WTC11 (cell line): ENCODE measurements at regions not wholly inside any gene's neighbourhood (a gene's known extent, or its start where the extent isn't known, plus 50 kb on each side); places are given as distances from the start of the nearest gene placed in this dataset.

Source experiments
- ATAC-seq: fragments of 200-7000 bp; cut with Tn5 transposase; 2 replicates; pipeline ENCODE4 v1.10.0; 2021; ENCODE audit warnings: mild to moderate bottlenecking, moderate library complexity
- CTCF ChIA-PET: fragments of 300-600 bp; sonication (Branson Sonifier 250); formaldehyde crosslinking; loops from one replicate; lab custom pipeline; 2021; ENCODE audit warnings: antibody characterized with exemption; lab: Charles Lee
- POLR2A ChIA-PET: fragments of 350-600 bp; sonication (Branson Sonifier 250); formaldehyde crosslinking; loops from one replicate; lab custom pipeline; 2021; ENCODE audit warnings: antibody characterized with exemption; lab: Charles Lee
- DNase-seq: peaks from one replicate; pipeline ENCODE4 v3.0.0; 2021; ENCODE audit warnings: low spot score
- H3K27ac Mint-ChIP-seq: 2 replicates; pipeline ENCODE4 v1.8.0; 2021; ENCODE audit warnings: mixed read lengths
- H3K27me3 Mint-ChIP-seq: 2 replicates; pipeline ENCODE4 v1.8.0; 2021; ENCODE audit warnings: low read depth, mild to moderate bottlenecking, moderate library complexity, mixed read lengths
- H3K36me3 Mint-ChIP-seq: 2 replicates; pipeline ENCODE4 v1.8.0; 2021; ENCODE audit warnings: mixed read lengths
- H3K4me1 Mint-ChIP-seq: 2 replicates; pipeline ENCODE4 v1.8.0; 2022; ENCODE audit warnings: mixed read lengths
- H3K4me3 Mint-ChIP-seq: 2 replicates; pipeline ENCODE4 v1.8.0; 2021; ENCODE audit warnings: mild to moderate bottlenecking, moderate library complexity, mixed read lengths
- H3K9me3 Mint-ChIP-seq: 2 replicates; pipeline ENCODE4 v1.8.0; 2021; ENCODE audit warnings: mixed read lengths
- ARID4B ChIP-seq: sonication (generic); formaldehyde crosslinking; IDR thresholded peaks from 2 replicates; pipeline ENCODE4 v1.8.0; 2023; ENCODE audit warnings: missing genetic modification reagents, mild to moderate bottlenecking, borderline replicate concordance
- EMX1 ChIP-seq: fragments of 250-450 bp; sonication (Bioruptor Pico); IDR thresholded peaks from 2 replicates; pipeline ENCODE4 v1.8.0; 2021; ENCODE audit warnings: mild to moderate bottlenecking
- ETV6 ChIP-seq: sonication (generic); formaldehyde crosslinking; IDR thresholded peaks from 2 replicates; pipeline ENCODE4 v1.8.1; 2022; ENCODE audit warnings: mild to moderate bottlenecking, missing genetic modification reagents
- FOXP1 ChIP-seq: sonication (generic); formaldehyde crosslinking; IDR thresholded peaks from 2 replicates; pipeline ENCODE4 v1.8.0; 2022; ENCODE audit warnings: missing genetic modification reagents, mild to moderate bottlenecking, moderate library complexity, borderline replicate concordance
- GRHL2 ChIP-seq: fragments of 250-450 bp; sonication (Bioruptor Pico); IDR thresholded peaks from 2 replicates; pipeline ENCODE4 v1.8.0; 2022; ENCODE audit warnings: mild to moderate bottlenecking, moderate library complexity; ENCODE audit not compliant: insufficient replicate concordance, severe bottlenecking
- JAZF1 ChIP-seq: fragments of 250-450 bp; sonication (Bioruptor Pico); IDR thresholded peaks from 2 replicates; pipeline ENCODE4 v1.9.0; 2021; ENCODE audit warnings: moderate library complexity, mild to moderate bottlenecking, inconsistent platforms
- MAX ChIP-seq: sonication (generic); formaldehyde crosslinking; IDR thresholded peaks from 2 replicates; pipeline ENCODE4 v1.8.0; 2022; ENCODE audit warnings: mild to moderate bottlenecking, missing genetic modification reagents
- NFYB ChIP-seq: sonication (generic); formaldehyde crosslinking; conservative IDR thresholded peaks from 2 replicates; pipeline ENCODE4 v1.8.0; 2022; ENCODE audit warnings: low read depth, missing genetic modification reagents
- PRRX2 ChIP-seq: fragments of 250-450 bp; sonication (Bioruptor Pico); IDR thresholded peaks from 2 replicates; pipeline ENCODE4 v1.8.0; 2021; ENCODE audit warnings: mild to moderate bottlenecking
- STAT6 ChIP-seq: sonication (generic); formaldehyde crosslinking; conservative IDR thresholded peaks from 2 replicates; pipeline ENCODE4 v1.8.1; 2023; ENCODE audit warnings: mild to moderate bottlenecking, low read depth, missing genetic modification reagents, moderate library complexity
- TCF7 ChIP-seq: sonication (generic); formaldehyde crosslinking; IDR thresholded peaks from 2 replicates; pipeline ENCODE4 v1.8.0; 2022; ENCODE audit warnings: mild to moderate bottlenecking, low read depth, missing genetic modification reagents, moderate library complexity
- ZNF121 ChIP-seq: sonication (generic); formaldehyde crosslinking; IDR thresholded peaks from 2 replicates; pipeline ENCODE4 v1.8.0; 2023; ENCODE audit warnings: missing genetic modification reagents
- ZNF219 ChIP-seq: sonication (generic); formaldehyde crosslinking; IDR thresholded peaks from 2 replicates; pipeline ENCODE4 v1.8.0; 2023; ENCODE audit warnings: missing genetic modification reagents, mild to moderate bottlenecking, borderline replicate concordance
- ZNF232 ChIP-seq: sonication (generic); formaldehyde crosslinking; IDR thresholded peaks from 2 replicates; pipeline ENCODE4 v1.8.0; 2022; ENCODE audit warnings: mild to moderate bottlenecking, missing genetic modification reagents
- ZNF423 ChIP-seq: fragments of 250-450 bp; sonication (Bioruptor Pico); IDR thresholded peaks from 2 replicates; pipeline ENCODE4 v2.1.2; 2022; ENCODE audit warnings: mild to moderate bottlenecking, moderate library complexity
- TF ChIP-seq, protein P1 (sequence below): sonication (generic); formaldehyde crosslinking; IDR thresholded peaks from 2 replicates; pipeline ENCODE4 v1.8.1; 2023; ENCODE audit warnings: mild to moderate bottlenecking, moderate library complexity, missing genetic modification reagents
- TF ChIP-seq, protein P2 (sequence below): sonication (generic); formaldehyde crosslinking; IDR thresholded peaks from 2 replicates; pipeline ENCODE4 v1.8.0; 2022; ENCODE audit warnings: mild to moderate bottlenecking, missing genetic modification reagents
- TF ChIP-seq, protein P3 (sequence below): fragments of 250-450 bp; sonication (Bioruptor Pico); IDR thresholded peaks from 2 replicates; pipeline ENCODE4 v2.1.2; 2022; ENCODE audit warnings: mild to moderate bottlenecking, moderate library complexity

DNA sequence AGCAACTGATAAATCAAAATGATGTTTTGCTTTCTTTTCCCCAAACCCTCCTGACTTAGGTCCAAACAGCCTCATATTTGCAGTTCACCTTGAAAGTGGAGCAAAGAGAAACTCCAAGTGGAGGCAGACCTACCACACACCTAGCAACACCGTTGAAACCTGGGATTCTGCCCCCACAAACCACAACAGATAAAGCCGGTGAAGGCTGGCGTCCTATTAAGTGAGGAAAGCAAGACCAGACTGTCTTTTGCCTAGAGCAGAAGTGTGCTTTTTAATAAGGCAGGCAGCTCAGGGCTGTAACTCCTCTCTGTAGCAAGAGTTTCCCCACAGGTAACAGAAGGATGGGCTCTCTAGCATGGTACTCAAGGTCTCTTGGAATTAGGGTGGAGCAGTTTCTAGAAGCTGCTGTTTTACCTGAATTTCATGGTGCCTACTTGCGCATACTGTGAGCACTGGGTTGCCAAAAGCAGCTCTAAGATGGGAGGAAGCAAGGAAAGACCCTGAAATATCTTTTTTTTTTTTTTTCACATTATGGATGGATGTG is 336.9 kb downstream of the BCL11A start:
- ATAC-seq (no peak), DNase-seq (no peak)
- Mint-ChIP-seq H3K4me3 (no peak overlapping the region), H3K4me1 (peaks cover 30% of the 10 kb centered on the region), H3K36me3 (no peaks in the 10 kb centered on the region), H3K9me3 (no peaks in the 10 kb centered on the region), H3K27ac (no peak overlapping the region), H3K27me3 (peaks cover 4% of the 10 kb centered on the region; the same call in 1 of the 2 replicates)
- no peak for TF ChIP-seq PRRX2
- TF ChIP-seq EMX1 (CRISPR knock-in tag) = no peak
- TF ChIP-seq, protein P1, sequence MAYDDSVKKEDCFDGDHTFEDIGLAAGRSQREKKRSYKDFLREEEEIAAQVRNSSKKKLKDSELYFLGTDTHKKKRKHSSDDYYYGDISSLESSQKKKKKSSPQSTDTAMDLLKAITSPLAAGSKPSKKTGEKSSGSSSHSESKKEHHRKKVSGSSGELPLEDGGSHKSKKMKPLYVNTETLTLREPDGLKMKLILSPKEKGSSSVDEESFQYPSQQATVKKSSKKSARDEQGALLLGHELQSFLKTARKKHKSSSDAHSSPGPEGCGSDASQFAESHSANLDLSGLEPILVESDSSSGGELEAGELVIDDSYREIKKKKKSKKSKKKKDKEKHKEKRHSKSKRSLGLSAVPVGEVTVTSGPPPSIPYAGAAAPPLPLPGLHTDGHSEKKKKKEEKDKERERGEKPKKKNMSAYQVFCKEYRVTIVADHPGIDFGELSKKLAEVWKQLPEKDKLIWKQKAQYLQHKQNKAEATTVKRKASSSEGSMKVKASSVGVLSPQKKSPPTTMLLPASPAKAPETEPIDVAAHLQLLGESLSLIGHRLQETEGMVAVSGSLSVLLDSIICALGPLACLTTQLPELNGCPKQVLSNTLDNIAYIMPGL (CRISPR knock-in tag) = no peak
- TF ChIP-seq FOXP1 (CRISPR knock-in tag) = no peak
- no peak for TF ChIP-seq ARID4B (CRISPR knock-in tag)
- TF ChIP-seq, protein P2, sequence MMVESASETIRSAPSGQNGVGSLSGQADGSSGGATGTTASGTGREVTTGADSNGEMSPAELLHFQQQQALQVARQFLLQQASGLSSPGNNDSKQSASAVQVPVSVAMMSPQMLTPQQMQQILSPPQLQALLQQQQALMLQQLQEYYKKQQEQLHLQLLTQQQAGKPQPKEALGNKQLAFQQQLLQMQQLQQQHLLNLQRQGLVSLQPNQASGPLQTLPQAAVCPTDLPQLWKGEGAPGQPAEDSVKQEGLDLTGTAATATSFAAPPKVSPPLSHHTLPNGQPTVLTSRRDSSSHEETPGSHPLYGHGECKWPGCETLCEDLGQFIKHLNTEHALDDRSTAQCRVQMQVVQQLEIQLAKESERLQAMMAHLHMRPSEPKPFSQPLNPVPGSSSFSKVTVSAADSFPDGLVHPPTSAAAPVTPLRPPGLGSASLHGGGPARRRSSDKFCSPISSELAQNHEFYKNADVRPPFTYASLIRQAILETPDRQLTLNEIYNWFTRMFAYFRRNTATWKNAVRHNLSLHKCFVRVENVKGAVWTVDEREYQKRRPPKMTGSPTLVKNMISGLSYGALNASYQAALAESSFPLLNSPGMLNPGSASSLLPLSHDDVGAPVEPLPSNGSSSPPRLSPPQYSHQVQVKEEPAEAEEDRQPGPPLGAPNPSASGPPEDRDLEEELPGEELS (CRISPR knock-in tag) = no peak
- TF ChIP-seq, protein P3, sequence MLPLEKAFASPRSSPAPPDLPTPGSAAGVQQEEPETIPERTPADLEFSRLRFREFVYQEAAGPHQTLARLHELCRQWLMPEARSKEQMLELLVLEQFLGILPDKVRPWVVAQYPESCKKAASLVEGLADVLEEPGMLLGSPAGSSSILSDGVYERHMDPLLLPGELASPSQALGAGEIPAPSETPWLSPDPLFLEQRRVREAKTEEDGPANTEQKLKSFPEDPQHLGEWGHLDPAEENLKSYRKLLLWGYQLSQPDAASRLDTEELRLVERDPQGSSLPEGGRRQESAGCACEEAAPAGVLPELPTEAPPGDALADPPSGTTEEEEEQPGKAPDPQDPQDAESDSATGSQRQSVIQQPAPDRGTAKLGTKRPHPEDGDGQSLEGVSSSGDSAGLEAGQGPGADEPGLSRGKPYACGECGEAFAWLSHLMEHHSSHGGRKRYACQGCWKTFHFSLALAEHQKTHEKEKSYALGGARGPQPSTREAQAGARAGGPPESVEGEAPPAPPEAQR (CRISPR knock-in tag) = no peak
- no peak for TF ChIP-seq ZNF232 (CRISPR knock-in tag)
- TF ChIP-seq ZNF121 (CRISPR knock-in tag) = no peak
- TF ChIP-seq GRHL2 (CRISPR knock-in tag) = no peak
- no peak for TF ChIP-seq MAX (CRISPR knock-in tag)
- TF ChIP-seq ETV6 (CRISPR knock-in tag) = no peak
- no peak for TF ChIP-seq JAZF1 (CRISPR knock-in tag)
- no peak for TF ChIP-seq NFYB (CRISPR knock-in tag)
- no peak for TF ChIP-seq ZNF219
- TF ChIP-seq TCF7 = no peak
- TF ChIP-seq STAT6 (CRISPR knock-in tag) = no peak
- no peak for TF ChIP-seq ZNF423 (CRISPR knock-in tag)
- ChIA-PET POLR2A (no interaction called here), CTCF (no interaction called here)
